Effector memory CD4-positive, alpha-beta T cell (primary cell): ENCODE measurements at regions not wholly inside any gene's neighbourhood (a gene's known extent, or its start where the extent isn't known, plus 50 kb on each side); places are given as distances from the start of the nearest gene placed in this dataset.

Source experiments
- DNase-seq, 3 donors: peaks; one replicate each; pipeline ENCODE4 v3.0.0-alpha.2; 2020
- H3K27ac ChIP-seq: 2 replicates; pipeline ENCODE4 v1.7.0; 2013; ENCODE audit warnings: mild to moderate bottlenecking, low read length, moderate library complexity; ENCODE audit not compliant: insufficient read depth, poor library complexity, severe bottlenecking
- H3K27me3 ChIP-seq: replicated peaks from 2 replicates; pipeline ENCODE4 v1.7.0; 2013; ENCODE audit warnings: mild to moderate bottlenecking, low read length; ENCODE audit not compliant: insufficient read depth, control insufficient read depth, poor library complexity, severe bottlenecking
- H3K36me3 ChIP-seq: 2 replicates; pipeline ENCODE4 v1.7.0; 2013; ENCODE audit warnings: mild to moderate bottlenecking, low read length, moderate library complexity; ENCODE audit not compliant: control insufficient read depth, insufficient read depth
- H3K4me1 ChIP-seq: 2 replicates; pipeline ENCODE4 v1.7.0; 2013; ENCODE audit warnings: low read length, mild to moderate bottlenecking; ENCODE audit not compliant: control insufficient read depth, insufficient read depth, poor library complexity, severe bottlenecking
- H3K4me3 ChIP-seq: 2 replicates; pipeline ENCODE4 v1.7.0; 2013; ENCODE audit warnings: low read length, low read depth, mild to moderate bottlenecking; ENCODE audit not compliant: insufficient read depth, poor library complexity, severe bottlenecking
- H3K9me3 ChIP-seq: 2 replicates; pipeline ENCODE4 v1.7.0; 2013; ENCODE audit warnings: mild to moderate bottlenecking, low read length, moderate library complexity; ENCODE audit not compliant: control insufficient read depth

DNA sequence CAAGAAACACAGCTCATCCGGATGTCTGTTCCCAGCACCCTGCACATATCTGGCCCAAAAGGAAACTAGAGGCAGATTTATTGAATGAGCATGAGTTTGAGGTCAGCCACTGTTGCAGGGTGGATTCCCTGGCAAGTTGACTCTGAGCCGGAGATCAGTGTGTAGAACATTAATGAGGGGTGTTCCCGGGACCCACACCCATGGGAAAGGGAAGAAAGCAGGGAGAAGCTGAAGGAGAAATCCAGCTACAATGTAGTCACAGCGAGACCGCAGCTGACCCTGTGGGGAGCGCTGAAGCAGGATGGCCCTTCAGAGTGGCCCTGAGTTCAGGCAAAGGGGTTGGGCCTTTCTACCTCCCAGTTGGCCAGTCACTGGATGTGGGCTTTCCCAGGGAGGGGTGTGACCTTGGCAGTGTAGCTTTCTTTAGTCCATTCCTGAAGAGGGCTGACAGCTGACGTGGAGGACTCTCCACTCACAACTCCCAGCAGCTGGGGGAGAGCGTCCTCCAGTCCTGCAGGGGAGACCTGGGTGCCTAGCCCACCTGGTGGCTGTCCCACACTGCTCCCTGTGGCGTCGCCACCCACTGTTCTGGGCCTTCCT, 324.2 kb upstream of the ZMIZ1 start:
- no peak for DNase-seq
- Histone ChIP-seq H3K4me3 (no peak overlapping the region), H3K9me3 (no peaks in the 10 kb centered on the region), H3K27ac (no peak overlapping the region), H3K4me1 (no peaks in the 10 kb centered on the region), H3K27me3 (no peaks in the 10 kb centered on the region), H3K36me3 (no peaks in the 10 kb centered on the region)

DNA sequence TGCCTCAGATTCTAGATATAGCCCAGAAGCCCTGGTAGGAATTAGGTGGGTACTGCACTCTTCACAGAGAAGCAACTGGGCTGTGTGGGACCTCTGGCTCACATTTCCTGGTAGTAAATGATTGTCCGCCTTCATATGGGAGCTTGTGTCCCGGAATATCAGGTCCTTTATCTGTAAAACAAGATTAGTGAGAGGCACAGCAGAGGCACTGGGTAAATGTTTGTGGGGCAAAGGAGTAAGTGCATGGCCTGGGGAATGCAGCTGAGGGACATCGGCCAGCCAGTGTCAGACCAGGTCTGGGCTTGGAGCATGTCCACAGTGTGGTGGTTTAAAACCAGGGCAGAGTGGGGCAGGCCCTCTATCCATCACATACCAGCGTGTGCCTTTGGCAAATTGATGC, 323.3 kb upstream of the ZMIZ1 start:
- no peak for DNase-seq
- Histone ChIP-seq H3K9me3 (no peaks in the 10 kb centered on the region), H3K36me3 (no peaks in the 10 kb centered on the region), H3K4me1 (no peaks in the 10 kb centered on the region), H3K27me3 (no peaks in the 10 kb centered on the region), H3K4me3 (no peak overlapping the region), H3K27ac (no peak overlapping the region)

DNA sequence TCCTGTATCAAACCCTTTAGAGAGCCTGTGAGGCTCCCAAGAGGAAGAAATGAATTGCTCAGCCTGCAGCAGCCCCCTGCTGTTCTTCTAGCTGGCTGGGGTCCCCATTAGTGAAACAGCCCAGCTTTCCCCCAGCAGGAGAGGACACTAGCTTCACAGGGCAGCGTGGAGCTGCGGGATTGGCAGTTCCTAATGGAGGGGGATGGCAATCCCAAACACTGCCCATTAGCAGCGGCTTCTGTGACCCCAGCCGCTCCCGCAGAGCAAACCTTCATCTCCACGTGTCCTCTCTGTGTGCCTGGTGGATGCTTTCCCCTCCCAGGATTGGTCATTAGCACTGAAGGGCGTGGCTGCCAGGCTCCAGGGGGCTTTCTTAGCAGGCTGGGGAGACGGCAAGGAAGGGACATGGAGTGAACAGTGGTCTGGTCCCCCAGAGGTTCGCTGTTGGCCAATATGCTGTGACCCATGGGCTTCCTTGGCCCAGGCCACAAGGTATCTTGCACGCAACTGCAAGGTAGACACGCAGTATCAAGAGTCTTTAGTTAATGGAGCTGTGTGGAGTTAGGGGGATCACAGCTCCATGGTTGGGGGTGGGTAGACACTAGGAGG, 322.5 kb upstream of the ZMIZ1 start:
- H3K4me3 ChIP-seq: no peak overlapping the region
- DNase-seq: no peak
- no peaks in the 10 kb centered on the region for H3K4me1 ChIP-seq
- H3K36me3 ChIP-seq: no peaks in the 10 kb centered on the region
- H3K27ac ChIP-seq: no peak overlapping the region
- H3K27me3 ChIP-seq: no peaks in the 10 kb centered on the region
- H3K9me3 ChIP-seq: no peaks in the 10 kb centered on the region

DNA sequence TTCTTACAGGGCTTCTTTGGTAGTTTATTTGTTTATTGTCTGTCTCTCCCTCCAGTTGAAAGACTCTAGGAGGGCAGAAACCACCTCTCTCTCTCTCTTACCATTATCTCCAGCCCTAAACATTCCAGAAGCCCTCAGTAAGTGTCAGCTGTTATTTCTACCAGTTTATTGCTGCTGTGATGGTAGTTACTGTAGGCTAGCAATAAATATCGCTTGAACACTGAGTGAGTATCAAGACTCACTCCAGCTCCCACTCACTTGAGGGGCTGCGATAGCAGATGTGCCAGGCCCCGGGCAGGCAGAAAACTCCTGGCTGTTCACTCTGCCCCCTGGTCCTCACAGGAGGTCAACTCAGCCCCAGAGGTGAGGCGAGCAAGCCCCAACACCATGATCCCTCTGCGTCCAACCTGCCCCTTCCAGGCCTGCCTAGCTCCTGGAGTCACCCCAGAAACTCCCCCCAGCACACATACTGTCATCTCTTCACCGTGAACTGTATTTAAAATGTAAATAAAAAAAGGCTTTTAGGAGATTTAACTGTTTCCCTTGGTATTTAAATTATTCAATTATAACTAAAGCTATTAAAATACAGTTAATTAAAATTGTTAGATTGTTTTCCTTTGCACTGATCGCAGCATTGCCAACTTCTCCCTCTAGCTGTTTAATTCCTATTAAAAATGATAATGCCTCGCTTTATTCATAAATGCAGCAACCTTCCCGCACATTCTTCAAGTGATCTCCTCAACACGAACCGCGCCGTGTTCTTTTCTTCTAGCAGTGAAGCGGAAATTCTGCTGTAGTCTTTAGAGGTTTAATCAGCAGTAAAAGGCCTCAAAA, 321.1 kb upstream of the ZMIZ1 start:
- Histone ChIP-seq H3K9me3 (no peaks in the 10 kb centered on the region), H3K4me1 (no peaks in the 10 kb centered on the region), H3K27ac (no peak overlapping the region), H3K27me3 (no peaks in the 10 kb centered on the region), H3K36me3 (no peaks in the 10 kb centered on the region), H3K4me3 (no peak overlapping the region)
- no peak for DNase-seq

DNA sequence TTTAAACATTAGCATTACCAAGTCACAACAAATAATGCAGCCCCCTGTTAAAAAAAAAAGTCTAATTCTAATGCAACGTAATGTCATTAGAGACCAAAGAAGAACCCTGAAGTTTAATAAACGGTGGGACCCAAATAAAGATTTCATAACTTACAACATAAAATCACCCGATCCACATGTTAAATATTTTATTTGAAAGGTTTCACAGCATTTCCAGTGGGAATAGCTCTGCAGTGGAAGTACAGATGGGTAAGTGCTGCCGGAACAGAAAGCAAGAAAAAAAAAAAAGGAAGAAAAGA, 320.6 kb upstream of the ZMIZ1 start:
- H3K27me3 ChIP-seq: no peaks in the 10 kb centered on the region

DNA sequence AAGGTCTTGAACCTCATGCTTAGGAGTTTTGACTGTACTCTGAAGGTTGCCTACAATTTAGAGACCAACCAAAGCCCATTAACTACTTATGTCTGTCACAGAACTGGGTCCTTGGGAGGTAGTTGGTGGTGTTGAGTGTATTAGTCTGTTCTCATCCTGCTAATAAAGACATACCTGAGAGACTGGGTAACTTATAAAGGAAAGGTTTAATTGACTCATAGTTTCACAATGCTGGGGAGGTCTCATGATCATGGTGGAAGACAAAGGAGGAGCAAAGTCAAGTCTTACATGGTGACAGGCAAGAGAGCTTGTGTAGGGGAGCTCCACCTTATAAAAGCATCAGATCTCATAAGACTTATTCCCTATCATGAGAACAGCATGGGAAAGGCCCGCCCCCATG, 319.6 kb upstream of the ZMIZ1 start:
- Histone ChIP-seq H3K36me3 (no peaks in the 10 kb centered on the region), H3K4me3 (no peak overlapping the region), H3K9me3 (no peaks in the 10 kb centered on the region), H3K27ac (no peak overlapping the region), H3K27me3 (no peaks in the 10 kb centered on the region), H3K4me1 (no peaks in the 10 kb centered on the region)
- DNase-seq: no peak

More for the DNA sequence above, 320.6 kb upstream of the ZMIZ1 start:
- H3K9me3 ChIP-seq: no peaks in the 10 kb centered on the region
- no peak overlapping the region for H3K4me3 ChIP-seq
- no peak for DNase-seq
- H3K4me1 ChIP-seq: no peaks in the 10 kb centered on the region
- H3K27ac ChIP-seq: no peak overlapping the region
- H3K36me3 ChIP-seq: no peaks in the 10 kb centered on the region

DNA sequence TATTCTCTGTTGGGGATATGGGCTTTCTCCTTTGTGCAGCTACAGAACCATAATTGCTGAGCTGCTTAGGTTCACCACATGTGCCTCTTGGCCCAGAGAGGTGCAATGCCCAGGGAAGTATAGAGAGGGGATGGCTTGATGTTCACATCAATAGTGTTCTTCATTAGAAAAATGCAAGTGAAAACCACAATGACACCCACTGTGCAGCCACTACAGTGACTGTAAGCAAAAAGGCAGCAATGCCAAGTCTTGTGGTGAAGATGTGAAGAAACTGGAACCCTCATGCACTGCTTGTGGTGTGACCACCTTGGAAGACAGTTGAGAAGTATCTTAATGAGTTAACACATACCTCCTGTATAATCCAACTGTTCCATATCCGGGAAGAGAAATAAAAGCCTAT, 318.9 kb upstream of the ZMIZ1 start:
- no peak overlapping the region for H3K4me3 ChIP-seq
- H3K27ac ChIP-seq: no peak overlapping the region
- no peaks in the 10 kb centered on the region for H3K36me3 ChIP-seq
- no peaks in the 10 kb centered on the region for H3K27me3 ChIP-seq
- no peaks in the 10 kb centered on the region for H3K4me1 ChIP-seq
- DNase-seq: no peak
- no peaks in the 10 kb centered on the region for H3K9me3 ChIP-seq

DNA sequence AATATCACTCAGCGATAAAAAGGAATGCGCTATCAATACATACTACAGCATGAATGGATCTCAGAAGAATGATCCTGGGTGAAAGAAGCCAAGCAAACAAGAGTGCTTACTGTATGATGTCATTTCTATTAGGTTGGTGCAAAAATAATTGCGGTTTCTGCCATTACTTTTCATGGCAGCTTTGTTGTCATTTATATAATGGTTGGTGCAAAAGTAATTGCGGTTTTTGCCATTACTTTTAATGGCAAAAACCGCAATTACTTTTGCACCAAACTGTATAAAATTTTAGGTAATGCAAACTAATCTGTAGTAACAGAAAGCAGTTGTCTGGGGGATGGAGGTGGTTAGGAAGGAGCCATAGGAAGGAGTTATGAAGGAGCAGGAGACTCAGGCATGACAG, 318.3 kb upstream of the ZMIZ1 start:
- H3K4me1 ChIP-seq: no peaks in the 10 kb centered on the region
- no peaks in the 10 kb centered on the region for H3K9me3 ChIP-seq
- no peak for DNase-seq
- H3K4me3 ChIP-seq: no peak overlapping the region
- no peaks in the 10 kb centered on the region for H3K27me3 ChIP-seq
- H3K27ac ChIP-seq: no peak overlapping the region
- H3K36me3 ChIP-seq: no peaks in the 10 kb centered on the region

DNA sequence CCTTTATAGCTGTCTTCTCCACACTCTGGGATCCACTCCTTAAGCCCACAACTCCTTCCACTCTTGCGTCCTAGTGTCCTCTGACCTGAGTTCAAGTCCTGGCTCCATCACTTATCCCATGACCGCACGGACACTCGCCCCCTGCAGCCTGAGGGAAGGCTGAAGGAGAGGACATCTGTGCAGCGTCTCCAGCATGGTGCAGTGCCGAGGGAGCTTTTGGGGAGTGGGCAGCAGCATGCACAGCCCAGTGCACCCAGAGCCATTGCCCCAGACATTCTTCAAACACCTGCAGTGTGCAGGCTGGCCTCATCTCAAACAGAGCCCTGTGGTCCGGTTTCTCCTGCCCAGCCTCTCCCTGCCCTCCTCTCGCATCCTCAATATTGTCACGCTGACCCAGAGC, 317.1 kb upstream of the ZMIZ1 start:
- Histone ChIP-seq H3K9me3 (no peaks in the 10 kb centered on the region), H3K27ac (no peak overlapping the region), H3K36me3 (no peaks in the 10 kb centered on the region), H3K4me1 (no peaks in the 10 kb centered on the region), H3K27me3 (no peaks in the 10 kb centered on the region), H3K4me3 (no peak overlapping the region)
- DNase-seq: no peak

DNA sequence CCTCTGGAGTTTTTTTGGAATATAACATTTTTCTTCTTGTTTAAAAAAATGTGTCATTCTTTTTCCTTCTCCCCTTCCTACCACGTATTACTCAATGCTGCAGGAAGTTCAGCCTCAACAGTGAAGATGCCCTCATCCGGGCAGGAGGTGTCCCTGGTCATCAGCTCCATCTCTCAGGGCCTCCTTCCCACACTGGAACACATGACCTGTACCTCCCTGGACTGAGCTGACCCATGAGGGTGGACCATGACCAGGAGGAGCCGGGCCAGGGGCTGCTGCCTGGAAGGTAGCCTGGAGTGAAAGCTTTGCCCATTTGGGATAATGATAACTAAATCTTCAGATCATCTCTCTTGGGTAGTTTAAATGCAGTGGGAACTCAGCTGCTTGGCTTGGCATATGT, 316.5 kb upstream of the ZMIZ1 start:
- DNase-seq: no peak
- no peaks in the 10 kb centered on the region for H3K27me3 ChIP-seq
- no peaks in the 10 kb centered on the region for H3K36me3 ChIP-seq
- H3K4me3 ChIP-seq: no peak overlapping the region
- no peak overlapping the region for H3K27ac ChIP-seq
- H3K9me3 ChIP-seq: no peaks in the 10 kb centered on the region
- no peaks in the 10 kb centered on the region for H3K4me1 ChIP-seq
